Lower lobe of right lung (tissue), 2 donors: ENCODE measurements at regions not wholly inside any gene's neighbourhood (a gene's known extent, or its start where the extent isn't known, plus 50 kb on each side); places are given as distances from the start of the nearest gene placed in this dataset.

Source experiments
- ATAC-seq, 2 donors: fragments of 200-7000 bp; cut with Tn5 transposase; one replicate each; pipeline ENCODE4 v1.9.1; 2020 to 2022; ENCODE audit warnings: mild to moderate bottlenecking in 2 of 2, moderate library complexity in 2 of 2
- DNase-seq: peaks from one replicate; pipeline ENCODE4 v3.0.0-alpha.2; 2020
- H3K27ac ChIP-seq: fragments of 200-600 bp; one replicate; pipeline ENCODE4 v1.8.0; 2022
- H3K27me3 ChIP-seq: fragments of 200-600 bp; one replicate; pipeline ENCODE4 v1.8.0; 2022; ENCODE audit warnings: low read depth
- H3K36me3 ChIP-seq: fragments of 200-600 bp; one replicate; pipeline ENCODE4 v1.8.0; 2022; ENCODE audit warnings: mild to moderate bottlenecking
- H3K4me1 ChIP-seq: fragments of 200-600 bp; one replicate; pipeline ENCODE4 v1.8.0; 2022
- H3K4me3 ChIP-seq: fragments of 200-600 bp; one replicate; pipeline ENCODE4 v1.8.0; 2022; ENCODE audit warnings: mild to moderate bottlenecking
- H3K9me3 ChIP-seq: fragments of 200-600 bp; one replicate; pipeline ENCODE4 v1.8.0; 2022
- CTCF ChIP-seq: fragments of 200-600 bp; IDR thresholded peaks from one replicate; pipeline ENCODE4 v1.8.0; 2022; ENCODE audit warnings: antibody characterized with exemption, mild to moderate bottlenecking
- intact Hi-C: fragments of 100-400 bp; cut with DNase I; formaldehyde crosslinking; loops from one replicate; pipeline ENCODE4 v1.11.0; 2022
- donor health status: DM: no; HTN: yes; CAD: no; lungs with severe emphysema.

DNA sequence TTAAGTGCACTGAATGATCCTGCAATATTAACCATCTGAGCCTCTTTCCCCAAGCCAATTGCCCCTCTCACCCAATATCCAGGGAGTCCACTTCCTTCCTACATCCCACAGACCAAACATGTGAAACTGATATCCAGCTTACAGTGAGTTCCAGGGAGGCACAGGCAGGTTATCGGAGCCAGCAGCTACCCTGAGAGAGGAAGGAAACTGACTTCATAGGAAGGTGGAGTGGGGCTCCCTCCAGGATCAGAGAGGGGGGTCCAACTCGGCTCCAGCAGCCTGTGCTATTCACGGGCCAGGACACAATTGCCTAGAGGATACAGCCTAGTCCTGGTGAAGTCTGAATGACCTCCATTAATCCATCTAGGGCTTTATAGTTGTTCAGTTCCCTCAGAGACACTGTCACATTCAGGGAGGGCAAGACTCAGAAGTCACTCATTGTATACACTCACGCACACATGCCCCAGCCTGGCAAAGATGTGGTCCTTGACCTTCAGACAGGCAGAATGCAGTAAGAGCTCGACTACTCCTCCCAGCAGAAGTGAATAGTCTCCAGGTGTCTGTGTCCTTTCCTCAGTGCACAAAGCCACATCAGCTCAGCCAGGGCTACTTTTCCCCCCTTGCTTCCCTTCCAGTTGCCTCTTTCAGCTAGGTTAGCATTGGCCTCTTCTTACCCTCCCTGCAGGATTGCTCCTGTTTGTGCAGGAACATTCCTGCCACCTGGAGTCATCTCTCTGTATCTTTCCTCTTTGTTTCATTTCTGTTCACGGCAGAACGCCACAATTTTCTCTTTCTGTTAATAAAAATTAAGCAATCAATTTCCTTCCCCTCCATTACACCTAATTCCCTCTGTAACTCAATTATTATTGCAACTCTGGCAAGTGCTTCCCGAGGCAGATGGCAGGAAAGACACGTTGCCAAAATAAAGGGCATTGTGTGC, 501.7 kb downstream of the ARHGEF28 start:
- Histone ChIP-seq H3K9me3 (no peaks in the 10 kb centered on the region), H3K27ac (no peak overlapping the region), H3K27me3 (no peaks in the 10 kb centered on the region), H3K4me1 (peaks cover 10% of the 10 kb centered on the region), H3K36me3 (no peaks in the 10 kb centered on the region), H3K4me3 (no peak overlapping the region)
- peak in 1 of 2 donors; percentile 80 for ATAC-seq
- DNase-seq: no peak
- TF ChIP-seq CTCF: peak; percentile 35
- intact Hi-C loops: no loop called here

- H3K27me3 ChIP-seq: no peaks in the 10 kb centered on the region
- H3K4me3 ChIP-seq: no peak overlapping the region
- H3K4me1 ChIP-seq: peaks cover 10% of the 10 kb centered on the region
- no peaks in the 10 kb centered on the region for H3K36me3 ChIP-seq
- TF ChIP-seq CTCF: no peak
- H3K9me3 ChIP-seq: no peaks in the 10 kb centered on the region
- DNase-seq (no peak), ATAC-seq (no peak)
- no peak overlapping the region for H3K27ac ChIP-seq
- intact Hi-C loops: no loop called here
These were observed 500.3 kb downstream of the ARHGEF28 start for GRCh38 chr5:74126294-74126693.

DNA sequence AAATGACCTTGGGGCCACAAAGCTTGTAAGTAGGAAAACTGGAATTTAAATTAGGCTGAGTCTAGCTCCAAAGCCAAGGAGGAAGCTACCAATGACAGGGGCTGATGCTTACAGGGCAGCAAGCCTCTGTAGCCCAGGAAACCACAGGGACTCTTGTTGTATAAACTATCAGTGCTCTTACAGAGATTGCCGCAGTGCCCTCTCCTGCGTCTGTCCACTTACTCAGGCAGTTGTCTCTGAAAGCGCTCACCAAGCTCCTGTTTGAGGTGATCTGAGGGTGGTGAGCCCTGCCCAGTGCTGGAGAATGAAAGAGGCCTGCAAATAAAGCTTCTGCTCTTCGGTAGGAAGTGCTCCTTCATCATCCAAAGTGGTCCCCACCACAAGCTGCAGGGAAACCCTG, 498.8 kb downstream of the ARHGEF28 start:
- ATAC-seq: no peak
- TF ChIP-seq CTCF: no peak
- Histone ChIP-seq H3K27ac (no peak overlapping the region), H3K4me1 (peaks cover 10% of the 10 kb centered on the region), H3K4me3 (no peak overlapping the region), H3K9me3 (no peaks in the 10 kb centered on the region), H3K36me3 (no peaks in the 10 kb centered on the region), H3K27me3 (no peaks in the 10 kb centered on the region)
- DNase-seq: no peak
- intact Hi-C loops: no loop called here

DNA sequence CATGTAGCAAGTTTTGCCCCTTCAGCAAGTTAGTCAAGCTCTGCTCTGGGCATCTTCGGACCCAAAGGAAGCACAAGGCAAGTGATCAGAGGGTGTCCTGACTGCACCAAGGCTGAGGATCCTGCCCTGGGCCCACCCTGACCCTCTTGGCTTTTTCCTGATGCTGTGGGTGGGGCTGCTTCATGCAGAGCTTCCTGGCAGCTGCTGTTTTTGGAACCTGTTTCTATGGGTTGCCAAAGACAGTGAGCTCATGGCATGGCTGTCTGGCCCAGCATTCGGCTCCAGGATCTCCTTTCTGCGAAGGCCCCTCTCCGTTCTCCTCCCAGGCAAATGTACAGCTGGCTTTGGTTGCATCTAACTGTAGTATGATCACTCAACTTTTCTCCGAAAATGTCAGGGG, 497.9 kb downstream of the ARHGEF28 start:
- H3K27ac ChIP-seq: no peak overlapping the region
- no peaks in the 10 kb centered on the region for H3K27me3 ChIP-seq
- no peak for TF ChIP-seq CTCF
- no peak for ATAC-seq
- H3K36me3 ChIP-seq: no peaks in the 10 kb centered on the region
- intact Hi-C loops: no loop called here
- H3K4me1 ChIP-seq: peaks cover 10% of the 10 kb centered on the region
- H3K9me3 ChIP-seq: no peaks in the 10 kb centered on the region
- DNase-seq: no peak
- H3K4me3 ChIP-seq: no peak overlapping the region

DNA sequence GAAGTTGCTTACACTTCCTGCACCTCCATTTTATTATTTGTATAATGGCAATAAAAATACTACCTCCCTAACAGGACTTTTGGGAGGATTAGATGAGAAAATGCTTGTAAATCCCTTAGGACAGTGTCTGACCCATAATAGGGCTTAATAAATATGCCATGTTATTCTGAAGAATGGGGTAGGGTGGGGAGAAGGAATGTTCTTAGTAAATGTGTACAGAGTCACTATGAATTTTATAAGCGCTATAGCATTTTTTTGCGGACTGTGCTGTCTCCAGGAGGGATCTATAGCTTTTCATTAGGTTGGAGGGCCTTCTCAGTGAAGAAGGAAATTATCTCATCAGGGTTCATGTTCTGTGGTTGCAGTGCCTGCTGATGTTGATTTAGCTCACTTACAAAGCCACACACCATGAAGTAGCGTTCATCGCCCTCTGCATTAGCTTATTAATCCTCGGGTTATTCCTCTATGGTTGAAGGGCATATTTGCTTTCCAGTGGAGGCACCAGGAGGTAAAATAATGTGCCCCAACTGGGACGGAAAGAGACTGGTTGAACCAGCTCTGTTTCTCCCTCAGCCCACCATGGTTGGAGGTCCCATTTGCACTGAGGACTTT, 497.1 kb downstream of the ARHGEF28 start:
- no peak for TF ChIP-seq CTCF
- Histone ChIP-seq H3K4me1 (peaks cover 6% of the 10 kb centered on the region), H3K4me3 (no peak overlapping the region), H3K36me3 (no peaks in the 10 kb centered on the region), H3K27me3 (no peaks in the 10 kb centered on the region), H3K9me3 (no peaks in the 10 kb centered on the region), H3K27ac (no peak overlapping the region)
- no peak for DNase-seq
- intact Hi-C loops: no loop called here
- ATAC-seq: no peak
